Breast epithelium (tissue), 3 donors: ENCODE measurements at regions not wholly inside any gene's neighbourhood (a gene's known extent, or its start where the extent isn't known, plus 50 kb on each side); places are given as distances from the start of the nearest gene placed in this dataset.

Experiments used
- CTCF ChIP-seq, 3 donors: fragments of 450-650 bp; IDR thresholded peaks; one replicate each; pipeline ENCODE4 v1.5.1; 2016 to 2017; ENCODE audit warnings: antibody characterized with exemption in 3 of 3, mild to moderate bottlenecking in 3 of 3, moderate library complexity in 3 of 3
- POLR2A ChIP-seq: fragments of 450-650 bp; IDR thresholded peaks from one replicate; pipeline ENCODE4 v1.6.1; 2016; ENCODE audit warnings: antibody characterized with exemption, mild to moderate bottlenecking, moderate library complexity

GRCh38 chr6:139920776-139921100, 546.3 kb upstream of the CITED2 start:
- TF ChIP-seq POLR2A = no peak
- TF ChIP-seq CTCF (IDR thresholded peaks at IDR 0.05) = no peak
